Left cardiac atrium (tissue), 4 donors: ENCODE measurements at regions not wholly inside any gene's neighbourhood (a gene's known extent, or its start where the extent isn't known, plus 50 kb on each side); places are given as distances from the start of the nearest gene placed in this dataset.

Experiments used
- ATAC-seq, 2 donors: fragments of 200-7000 bp; cut with Tn5 transposase; one replicate each; pipeline ENCODE4 v1.9.1; 2020; ENCODE audit warnings: mild to moderate bottlenecking in 2 of 2, moderate library complexity in 2 of 2
- DNase-seq: peaks from one replicate; pipeline ENCODE4 v3.0.0-alpha.2; 2020
- intact Hi-C, 2 donors: fragments of 100-400 bp; cut with DNase I; formaldehyde crosslinking; loops; one replicate each; pipeline versions ENCODE4 v1.14.1 to v1.15.1; 2022 to 2023
- donor health status: DM: no; HTN: yes; CAD: no.
- donor health status: DM: no; HTN: yes; CAD: no; lungs with severe emphysema.
- donor health status: DM: yes; HTN: yes; CAD: no.
- donor health status: Dilated cardiomyopathy.

DNA sequence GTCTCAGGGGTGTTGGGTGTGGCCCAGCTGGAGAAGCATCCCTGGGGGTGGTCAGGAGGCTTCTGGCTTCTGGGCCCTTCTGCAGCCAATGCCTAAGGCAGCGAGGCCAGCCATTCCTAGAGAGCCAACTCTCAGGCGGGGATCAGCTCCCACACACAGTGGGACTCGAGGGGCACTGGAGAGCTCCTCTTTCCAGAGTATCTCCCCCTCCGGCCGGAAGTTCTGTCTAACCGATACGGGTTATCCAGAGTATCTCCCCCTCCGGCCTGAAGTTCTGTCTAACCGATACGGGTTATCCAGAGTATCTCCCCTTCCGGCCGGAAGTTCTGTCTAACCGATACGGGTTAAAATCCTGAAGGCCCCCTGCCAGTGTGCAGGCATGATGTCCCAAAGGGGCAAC, 71.2 kb upstream of the B3GAT1 start:
- intact Hi-C loops = no loop called here
- no peak for DNase-seq
- ATAC-seq = no peak

DNA sequence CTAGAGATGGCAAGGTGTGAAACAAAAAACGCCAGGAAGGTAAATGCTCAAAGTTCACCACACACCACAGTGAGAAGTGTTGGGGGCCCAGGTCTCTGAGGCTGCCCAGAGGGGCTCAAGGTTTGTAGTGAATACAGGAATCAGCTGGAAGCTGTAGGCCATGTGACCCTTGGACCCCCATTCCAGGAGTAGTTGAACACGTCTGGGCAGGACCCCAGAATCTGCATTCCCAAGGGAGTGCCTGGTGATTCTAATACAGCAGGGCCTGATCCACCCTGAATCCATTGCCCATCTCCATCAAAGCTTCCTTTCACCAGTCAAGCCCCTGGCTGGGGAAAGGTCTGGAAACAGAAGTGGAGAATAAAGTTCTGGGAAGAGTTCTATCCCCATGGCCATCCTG, 70.8 kb upstream of the B3GAT1 start:
- no peak for DNase-seq
- ATAC-seq = no peak
- intact Hi-C loops = no loop called here

GRCh38 chr11:134481933-134482527, 70.0 kb upstream of the B3GAT1 start:
- no peak for ATAC-seq
- intact Hi-C loops = no loop called here
- no peak for DNase-seq

- no peak for ATAC-seq
- DNase-seq = no peak
- intact Hi-C loops = no loop called here
Measured at GRCh38 chr11:134481135-134481534, 69.1 kb upstream of the B3GAT1 start.

DNA sequence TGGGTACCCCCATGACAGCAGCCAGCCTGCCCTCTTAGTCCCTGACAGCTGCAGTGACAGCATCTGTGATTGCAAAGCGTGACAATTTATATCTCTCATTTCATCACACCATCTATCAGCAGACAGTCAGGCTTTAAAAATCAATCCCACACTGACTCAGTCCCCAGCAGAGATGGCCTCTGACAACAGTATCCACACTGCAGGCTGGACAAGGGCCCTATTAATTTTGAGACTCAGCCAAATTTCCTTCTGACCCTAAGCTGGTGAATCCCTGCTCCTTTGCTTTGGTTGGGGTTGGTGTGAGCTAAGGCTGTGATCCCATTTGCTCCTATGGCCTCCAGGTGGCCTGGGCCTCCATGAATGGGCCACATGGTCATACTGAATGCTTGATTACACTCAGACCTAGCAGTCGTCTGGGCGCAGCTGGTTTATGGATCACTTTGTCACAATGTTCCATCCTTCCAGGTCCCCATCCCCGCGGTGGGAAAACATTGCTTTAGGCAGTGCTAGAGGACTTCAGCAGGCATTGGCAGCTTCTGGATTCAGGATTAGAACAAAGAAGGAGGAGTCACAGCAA, 68.2 kb upstream of the B3GAT1 start:
- intact Hi-C loops = no loop called here
- no peak for ATAC-seq
- DNase-seq = no peak

- DNase-seq = no peak
- no peak for ATAC-seq
- intact Hi-C loops = no loop called here
Measured at GRCh38 chr11:134479206-134480135, 67.4 kb upstream of the B3GAT1 start.

- DNase-seq = no peak
- intact Hi-C loops = no loop called here
- no peak for ATAC-seq
Measured at GRCh38 chr11:134478611-134479010, 66.6 kb upstream of the B3GAT1 start.

DNA sequence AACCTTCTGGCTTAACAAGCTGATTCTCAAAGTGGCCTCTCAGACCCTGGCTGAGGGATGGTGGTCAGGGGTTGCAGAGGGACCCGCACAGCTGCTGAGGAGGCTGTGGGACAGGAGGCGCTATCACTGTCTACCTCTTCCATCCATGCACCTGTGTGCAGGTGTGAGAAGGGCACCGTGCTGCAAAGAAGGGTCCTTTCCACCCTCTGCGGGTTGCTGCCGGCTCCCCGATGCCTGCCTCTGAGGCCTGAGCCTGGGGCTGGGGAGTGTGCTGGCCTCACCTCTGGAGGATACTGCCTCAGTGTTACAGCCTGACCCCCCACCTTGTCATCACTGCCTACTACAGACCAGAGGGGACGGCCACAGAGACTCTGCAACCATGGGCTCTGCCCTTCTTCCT, 66.1 kb upstream of the B3GAT1 start:
- ATAC-seq = no peak

GRCh38 chr11:134477486-134477885, 65.4 kb upstream of the B3GAT1 start:
- ATAC-seq (no peak), DNase-seq (no peak)
- intact Hi-C loops = no loop called here

More for the DNA sequence above, 66.1 kb upstream of the B3GAT1 start:
- no peak for DNase-seq
- intact Hi-C loops = no loop called here

- no peak for ATAC-seq
- no peak for DNase-seq
Measured at GRCh38 chr11:134476435-134477021, 64.5 kb upstream of the B3GAT1 start.

GRCh38 chr11:134475951-134476350, 63.9 kb upstream of the B3GAT1 start:
- DNase-seq = no peak
- intact Hi-C loops = no loop called here
- ATAC-seq = no peak

More at GRCh38 chr11:134476435-134477021, 64.5 kb upstream of the B3GAT1 start:
- intact Hi-C loops = no loop called here

- ATAC-seq (no peak), DNase-seq (no peak)
- intact Hi-C loops = no loop called here
Measured at GRCh38 chr11:134474942-134475341, 62.9 kb upstream of the B3GAT1 start.

- DNase-seq (no peak), ATAC-seq (no peak)
- intact Hi-C loops = no loop called here
Measured at GRCh38 chr11:134474070-134474860, 62.2 kb upstream of the B3GAT1 start.

GRCh38 chr11:134471716-134472455, 59.8 kb upstream of the B3GAT1 start:
- DNase-seq = no peak
- no peak for ATAC-seq
- intact Hi-C loops = no loop called here

GRCh38 chr11:134471087-134471715, 59.2 kb upstream of the B3GAT1 start:
- intact Hi-C loops = no loop called here
- no peak for ATAC-seq
- DNase-seq = no peak

DNA sequence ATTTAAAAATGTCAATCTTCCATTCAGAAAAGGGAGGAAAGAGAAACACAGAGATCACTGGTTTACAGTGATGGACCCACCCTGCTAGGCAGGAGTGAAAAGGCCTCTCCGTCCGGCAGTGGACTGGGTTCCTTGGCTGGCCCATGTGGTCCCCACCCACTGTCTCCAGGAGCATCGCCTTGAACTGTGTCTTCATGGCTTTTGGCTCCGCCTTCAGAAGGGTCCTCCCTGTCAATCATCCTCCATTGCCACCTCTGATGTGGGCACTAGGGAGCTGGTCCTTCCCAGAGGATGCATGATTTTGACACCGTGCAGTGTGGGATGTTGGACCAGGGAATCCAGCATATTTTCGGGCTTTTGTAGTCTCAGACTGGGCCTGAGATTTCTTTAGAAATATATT, 58.2 kb upstream of the B3GAT1 start:
- no peak for ATAC-seq
- intact Hi-C loops = no loop called here
- no peak for DNase-seq

- ATAC-seq (no peak), DNase-seq (no peak)
- intact Hi-C loops = no loop called here
Measured at GRCh38 chr11:134469627-134470026, 57.6 kb upstream of the B3GAT1 start.

DNA sequence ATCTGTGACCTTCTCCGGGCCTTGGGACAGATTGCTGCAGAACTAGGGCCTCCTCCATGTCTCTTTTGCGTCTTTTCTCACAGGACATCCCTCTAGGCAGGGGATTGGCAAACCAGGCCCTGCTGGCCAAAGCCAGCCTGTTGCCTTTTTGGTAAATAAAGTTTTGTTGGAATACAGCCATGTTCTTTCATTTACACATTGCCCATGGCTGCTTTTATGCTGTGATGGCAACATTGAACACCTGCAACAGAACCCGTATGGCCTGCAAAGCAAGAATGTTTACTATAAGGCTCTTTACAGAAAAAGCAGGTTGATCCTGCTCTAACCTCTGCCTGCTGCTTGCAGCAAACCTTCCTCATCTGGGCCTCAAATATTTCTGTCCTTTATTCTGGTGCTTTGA, 56.8 kb upstream of the B3GAT1 start:
- ATAC-seq (no peak), DNase-seq (no peak)
- intact Hi-C loops = no loop called here
